Epithelial cell of esophagus (primary cell): ENCODE measurements at regions not wholly inside any gene's neighbourhood (a gene's known extent, or its start where the extent isn't known, plus 50 kb on each side); places are given as distances from the start of the nearest gene placed in this dataset.

ENCODE experiments used
- DNase-seq: peaks from one replicate; pipeline ENCODE4 v3.0.0; 2010; ENCODE audit warnings: low read depth
- H3K4me3 ChIP-seq: 2 replicates; pipeline ENCODE4 v1.5.1; 2011; ENCODE audit warnings: mild to moderate bottlenecking, low read length, control low read depth
- CTCF ChIP-seq: IDR thresholded peaks from 2 replicates; pipeline ENCODE4 v1.5.1; 2011; ENCODE audit warnings: low read depth, mild to moderate bottlenecking, low read length, control low read depth, inconsistent platforms; ENCODE audit not compliant: insufficient read depth; ENCODE audit errors: missing control alignments

DNA sequence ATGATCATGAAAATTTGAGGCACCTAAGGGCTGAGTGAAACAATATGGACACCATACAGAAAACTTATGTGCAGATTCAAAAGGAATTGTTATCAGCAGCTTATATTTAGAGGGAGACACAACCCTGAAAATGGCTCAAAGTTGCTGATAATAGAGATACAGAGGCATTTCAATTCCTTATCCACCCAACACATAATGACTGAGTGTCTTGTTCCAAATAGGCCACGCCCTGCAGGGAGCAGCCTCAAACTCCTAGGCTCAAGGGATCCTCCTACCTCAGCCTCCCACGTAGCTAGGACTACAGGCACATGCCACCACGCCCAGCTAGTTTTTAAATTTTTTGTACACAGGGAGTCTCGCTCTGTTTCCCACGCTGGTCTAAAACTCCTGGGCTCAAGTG is 79.0 kb downstream of the LBH start:
- H3K4me3 ChIP-seq: no peak overlapping the region
- no peak for DNase-seq
- no peak for TF ChIP-seq CTCF

- DNase-seq: no peak
- no peak for TF ChIP-seq CTCF
- no peak overlapping the region for H3K4me3 ChIP-seq
These were observed 79.6 kb downstream of the LBH start for GRCh38 chr2:30310955-30311354.

- TF ChIP-seq CTCF: no peak
- no peak overlapping the region for H3K4me3 ChIP-seq
- DNase-seq: no peak
These were observed 80.4 kb downstream of the LBH start for GRCh38 chr2:30311711-30312110.

- no peak for TF ChIP-seq CTCF
- H3K4me3 ChIP-seq: no peak overlapping the region
- no peak for DNase-seq
These were observed 81.6 kb downstream of the LBH start for GRCh38 chr2:30312916-30313315.

GRCh38 chr2:30314981-30315380 is 83.6 kb downstream of the LBH start:
- TF ChIP-seq CTCF: no peak
- H3K4me3 ChIP-seq: no peak overlapping the region
- DNase-seq: no peak

- TF ChIP-seq CTCF: no peak
- DNase-seq: peak; percentile 28
- no peak overlapping the region for H3K4me3 ChIP-seq
These were observed 84.2 kb downstream of the LBH start for GRCh38 chr2:30315391-30316063.

- TF ChIP-seq CTCF: no peak
- H3K4me3 ChIP-seq: no peak overlapping the region
- no peak for DNase-seq
These were observed 85.1 kb downstream of the LBH start for GRCh38 chr2:30316408-30316807.
